ENCODE measurements at regions not wholly inside any gene's neighbourhood (a gene's known extent, or its start where the extent isn't known, plus 50 kb on each side); places are given as distances from the start of the nearest gene placed in this dataset.

DNA sequence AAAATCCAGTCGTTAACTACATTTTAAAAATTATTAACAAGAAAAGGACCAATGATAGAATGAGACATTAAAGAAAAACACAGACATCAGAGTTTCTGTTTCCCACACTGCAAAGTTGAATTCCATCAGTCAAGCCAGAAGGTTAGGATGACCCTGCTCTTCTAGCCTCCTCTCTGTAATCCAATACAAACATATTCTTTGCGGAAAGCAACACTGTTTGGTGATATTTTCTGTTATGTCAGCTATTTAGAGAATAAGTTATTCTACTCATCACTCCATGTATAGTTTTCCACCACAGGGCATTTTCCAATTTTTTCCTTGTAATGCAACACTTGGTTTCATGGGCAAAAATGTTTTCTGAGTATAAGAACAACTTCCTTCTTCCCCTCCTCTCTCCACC lies 152.3 kb downstream of the EVX1 start:
- no peaks in the 10 kb centered on the region for H4K20me1 ChIP-seq (replicated peaks in 1 of 2; ENCODE audit: control insufficient read depth in 1 of 2, insufficient read depth in 2 of 2, low read length in 2 of 2)
- no peak overlapping the region for H3K18ac ChIP-seq (ENCODE audit: extremely low read depth, low read length)
- ChIA-PET CTCF (ENCODE audit: partially characterized antibody) (no interaction called here), POLR2A (ENCODE audit: partially characterized antibody) (no interaction called here)
- no peaks in the 10 kb centered on the region for H3K36me3 ChIP-seq (ENCODE audit: control insufficient read depth in 2 of 4, insufficient read depth in 4 of 4, low read length in 3 of 4)
- no peak overlapping the region for H3K23ac ChIP-seq (ENCODE audit: insufficient read length)
- no peak overlapping the region for H3K14ac ChIP-seq (ENCODE audit: insufficient read length)
- no peak overlapping the region for H3K4ac ChIP-seq (replicated peaks; ENCODE audit: insufficient read length, low read depth, low read length)
- H4K91ac ChIP-seq (replicated peaks; ENCODE audit: insufficient read length, low read length): no peak overlapping the region
- H2BK12ac ChIP-seq (ENCODE audit: low read depth, low read length): no peak overlapping the region
- no peak overlapping the region for H3K4me3 ChIP-seq (ENCODE audit: extremely low read depth in 1 of 4, insufficient read depth in 2 of 4, low read depth in 3 of 4, low read length in 4 of 4)
- H4K5ac ChIP-seq (ENCODE audit: insufficient read length, low read depth, low read length): no peak overlapping the region
- H2BK120ac ChIP-seq (replicated peaks; ENCODE audit: low read depth, low read length): no peak overlapping the region
- H3K4me1 ChIP-seq (replicated peaks in 1 of 4; ENCODE audit: control insufficient read depth in 3 of 4, insufficient read depth in 4 of 4, low read length in 3 of 4): no peaks in the 10 kb centered on the region
- no peaks in the 10 kb centered on the region; a peak in 1 of 7 replicates for H3K27me3 ChIP-seq (replicated peaks in 1 of 4; ENCODE audit: control insufficient read depth in 3 of 4, extremely low read depth in 1 of 4, insufficient read depth in 3 of 4, low read length in 3 of 4)
- no peak overlapping the region for H2AK5ac ChIP-seq (ENCODE audit: low read depth, low read length)
- H3K27ac ChIP-seq (ENCODE audit: low read depth, low read length): no peak overlapping the region
- no peaks in the 10 kb centered on the region for H3K79me1 ChIP-seq (ENCODE audit: low read depth, low read length)
- H3K23me2 ChIP-seq (ENCODE audit: low read depth, low read length): no peaks in the 10 kb centered on the region; the same call in 1 of the 2 replicates
- no peak overlapping the region for H3K4me2 ChIP-seq (ENCODE audit: insufficient read depth in 1 of 2, low read depth in 2 of 2, low read length in 2 of 2)
- no peak overlapping the region for H3K9ac ChIP-seq (replicated peaks in 1 of 4; ENCODE audit: extremely low read depth in 1 of 4, low read depth in 3 of 4, low read length in 3 of 4)
- TF ChIP-seq SUZ12 (IDR thresholded peaks at IDR 0.05; ENCODE audit: low read length): no peak
- TF ChIP-seq EP300 (IDR thresholded peaks at IDR 0.05; ENCODE audit: borderline replicate concordance in 1 of 2, low read depth in 2 of 2, low read length in 2 of 2): no peak
- TF ChIP-seq RFX5 (IDR thresholded peaks at IDR 0.05; ENCODE audit: borderline replicate concordance, low read depth, low read length): no peak
- no peak for TF ChIP-seq EZH2 (IDR thresholded peaks at IDR 0.05; ENCODE audit: low read depth, low read length, severe bottlenecking)
- H2AFZ ChIP-seq (ENCODE audit: low read length): no peak overlapping the region
- WGBS, 2 experiments (ENCODE audit: extremely low coverage in 1 of 2, insufficient coverage in 1 of 2, insufficient read length in 1 of 2, insufficient replicate concordance in 2 of 2, low coverage in 1 of 2, low lambda C conversion rate in 2 of 2, missing lambda C conversion rate in 1 of 2): 82% methylated on average over 2 of the region's 2 CpGs; no CpG with 5 or more reads in 1 of the 2 experiments
- no peak overlapping the region for H2BK15ac ChIP-seq (ENCODE audit: low read length)
- no peaks in the 10 kb centered on the region for H3K79me2 ChIP-seq (ENCODE audit: control insufficient read depth in 1 of 2, insufficient read depth in 2 of 2, low read length in 2 of 2)
- no peak overlapping the region for H2BK20ac ChIP-seq (ENCODE audit: low read length)
- H3K9me3 ChIP-seq (ENCODE audit: insufficient read depth in 2 of 2, low read depth in 1 of 2, low read length in 1 of 2): no peaks in the 10 kb centered on the region
- no peak overlapping the region for H4K8ac ChIP-seq (ENCODE audit: extremely low read depth, insufficient read depth, low read length)
- no peak for DNase-seq (ENCODE audit: low read depth in 1 of 2, low spot score in 2 of 2)
- no peak overlapping the region for H3K56ac ChIP-seq (replicated peaks; ENCODE audit: insufficient read length, low read depth, low read length)
- no peak for FAIRE-seq
- H2BK5ac ChIP-seq (ENCODE audit: low read depth, low read length): no peak overlapping the region
